ENCODE measurements at regions not wholly inside any gene's neighbourhood (a gene's known extent, or its start where the extent isn't known, plus 50 kb on each side); places are given as distances from the start of the nearest gene placed in this dataset.

DNA sequence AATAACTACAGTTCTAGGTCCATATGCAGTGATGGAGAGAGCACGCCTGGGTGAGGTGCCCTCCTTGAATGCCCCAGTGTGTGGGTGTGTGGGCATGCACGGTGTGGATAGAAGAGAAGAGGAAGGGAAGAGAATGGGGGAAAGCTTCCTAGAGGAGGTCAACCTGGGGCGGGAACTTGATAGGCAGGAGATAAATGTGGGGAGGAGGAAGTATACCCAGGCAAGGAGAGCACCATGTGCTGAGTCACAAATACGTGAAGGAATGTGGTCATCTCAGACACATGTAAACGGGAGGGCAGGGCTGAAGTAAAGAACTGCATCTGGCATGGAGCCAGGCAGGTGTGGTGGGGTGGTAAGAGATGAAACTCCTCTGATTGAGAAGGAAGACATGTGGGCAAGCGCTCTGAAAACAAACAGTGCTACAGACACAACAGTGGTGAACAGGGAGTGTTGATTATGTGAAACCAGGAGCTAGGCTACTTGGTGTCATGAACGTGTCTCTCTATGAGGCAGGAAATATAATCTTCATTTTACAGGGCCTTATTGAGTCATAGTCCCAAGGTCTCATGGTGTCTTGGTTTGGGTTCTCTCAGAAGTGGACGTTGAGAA, 61.5 kb upstream of the EED start:
- TF ChIP-seq, protein P1, sequence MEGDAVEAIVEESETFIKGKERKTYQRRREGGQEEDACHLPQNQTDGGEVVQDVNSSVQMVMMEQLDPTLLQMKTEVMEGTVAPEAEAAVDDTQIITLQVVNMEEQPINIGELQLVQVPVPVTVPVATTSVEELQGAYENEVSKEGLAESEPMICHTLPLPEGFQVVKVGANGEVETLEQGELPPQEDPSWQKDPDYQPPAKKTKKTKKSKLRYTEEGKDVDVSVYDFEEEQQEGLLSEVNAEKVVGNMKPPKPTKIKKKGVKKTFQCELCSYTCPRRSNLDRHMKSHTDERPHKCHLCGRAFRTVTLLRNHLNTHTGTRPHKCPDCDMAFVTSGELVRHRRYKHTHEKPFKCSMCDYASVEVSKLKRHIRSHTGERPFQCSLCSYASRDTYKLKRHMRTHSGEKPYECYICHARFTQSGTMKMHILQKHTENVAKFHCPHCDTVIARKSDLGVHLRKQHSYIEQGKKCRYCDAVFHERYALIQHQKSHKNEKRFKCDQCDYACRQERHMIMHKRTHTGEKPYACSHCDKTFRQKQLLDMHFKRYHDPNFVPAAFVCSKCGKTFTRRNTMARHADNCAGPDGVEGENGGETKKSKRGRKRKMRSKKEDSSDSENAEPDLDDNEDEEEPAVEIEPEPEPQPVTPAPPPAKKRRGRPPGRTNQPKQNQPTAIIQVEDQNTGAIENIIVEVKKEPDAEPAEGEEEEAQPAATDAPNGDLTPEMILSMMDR (IDR thresholded peaks at IDR 0.05): no peak
- TF ChIP-seq POLR2A (IDR thresholded peaks at IDR 0.05): no peak
